ENCODE measurements at regions not wholly inside any gene's neighbourhood (a gene's known extent, or its start where the extent isn't known, plus 50 kb on each side); places are given as distances from the start of the nearest gene placed in this dataset.

DNA sequence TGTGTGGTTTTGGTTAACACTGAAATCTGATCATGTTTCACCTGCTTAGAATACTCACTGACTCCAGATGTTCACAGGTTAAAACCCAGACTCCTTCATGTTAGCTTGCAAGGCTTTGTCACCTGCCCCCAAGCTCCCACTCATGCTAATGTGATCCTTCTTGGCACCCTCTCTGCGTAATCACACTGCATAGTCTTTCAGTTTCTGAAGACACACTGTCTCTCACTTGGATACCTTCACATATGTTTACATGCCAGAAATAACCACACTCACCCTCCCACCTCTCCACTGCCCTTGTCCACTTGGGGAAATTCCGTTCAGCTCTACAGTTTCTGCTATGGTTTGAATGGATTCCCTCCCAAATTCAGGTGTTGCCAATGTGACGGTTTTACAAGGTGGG, 234.7 kb upstream of the SASH1 start:
- no peaks in the 10 kb centered on the region for H3K9me3 Mint-ChIP-seq
- TF ChIP-seq CTCF (IDR thresholded peaks at IDR 0.05; ENCODE audit: unreplicated experiment in 3 of 3), result no peak
- peaks cover 4% of the 10 kb centered on the region for H3K27me3 Mint-ChIP-seq (ENCODE audit: low read depth)
- H3K4me3 Mint-ChIP-seq, result no peak overlapping the region
- H3K36me3 Mint-ChIP-seq (ENCODE audit: low read depth), result no peaks in the 10 kb centered on the region
- H3K27ac Mint-ChIP-seq, result no peak overlapping the region
- peaks cover 9% of the 10 kb centered on the region for H3K4me1 Mint-ChIP-seq

- Mint-ChIP-seq H3K4me1 (no peaks in the 10 kb centered on the region), H3K27ac (peak overlapping the region in 1 of 3 experiments; percentile 77), H3K36me3 (ENCODE audit: low read depth) (no peaks in the 10 kb centered on the region), H3K4me3 (no peak overlapping the region), H3K9me3 (no peaks in the 10 kb centered on the region), H3K27me3 (ENCODE audit: low read depth) (peaks cover 4% of the 10 kb centered on the region)
- TF ChIP-seq CTCF (IDR thresholded peaks at IDR 0.05; ENCODE audit: unreplicated experiment in 3 of 3), result no peak
Measured at GRCh38 chr6:148109732-148110131, 232.9 kb upstream of the SASH1 start.

DNA sequence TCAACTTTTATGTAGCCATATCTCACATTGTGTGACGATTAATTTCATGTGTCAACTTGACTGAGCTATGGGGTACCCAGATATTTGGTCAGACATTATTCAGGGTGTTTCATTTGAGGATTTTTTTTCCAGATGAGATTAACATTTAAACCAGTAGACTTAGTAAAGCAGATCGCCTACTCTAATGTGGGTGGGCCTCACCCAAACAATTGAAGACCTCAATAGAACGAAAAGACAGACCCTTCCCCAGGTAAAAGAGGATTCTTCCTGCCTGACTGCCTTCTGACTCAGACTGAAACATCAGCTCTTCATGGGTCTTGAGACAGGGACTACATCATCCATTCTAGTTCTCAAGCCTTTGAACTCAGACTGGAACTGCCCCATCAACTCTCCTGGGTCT, 231.7 kb upstream of the SASH1 start:
- no peaks in the 10 kb centered on the region for H3K36me3 Mint-ChIP-seq (ENCODE audit: low read depth)
- peaks cover 4% of the 10 kb centered on the region for H3K27me3 Mint-ChIP-seq (ENCODE audit: low read depth)
- TF ChIP-seq CTCF (IDR thresholded peaks at IDR 0.05; ENCODE audit: unreplicated experiment in 3 of 3), result no peak
- H3K27ac Mint-ChIP-seq, result no peak overlapping the region
- no peak overlapping the region for H3K4me3 Mint-ChIP-seq
- no peaks in the 10 kb centered on the region for H3K9me3 Mint-ChIP-seq
- no peaks in the 10 kb centered on the region for H3K4me1 Mint-ChIP-seq

GRCh38 chr6:148112851-148113319, 229.8 kb upstream of the SASH1 start:
- no peaks in the 10 kb centered on the region for H3K36me3 Mint-ChIP-seq (ENCODE audit: low read depth)
- no peak overlapping the region for H3K27ac Mint-ChIP-seq
- no peaks in the 10 kb centered on the region for H3K4me1 Mint-ChIP-seq
- no peak for TF ChIP-seq CTCF (IDR thresholded peaks at IDR 0.05; ENCODE audit: unreplicated experiment in 3 of 3)
- H3K27me3 Mint-ChIP-seq (ENCODE audit: low read depth), result peaks cover 2% of the 10 kb centered on the region
- no peaks in the 10 kb centered on the region for H3K9me3 Mint-ChIP-seq
- no peak overlapping the region for H3K4me3 Mint-ChIP-seq

- H3K27ac Mint-ChIP-seq, result no peak overlapping the region
- no peaks in the 10 kb centered on the region for H3K4me1 Mint-ChIP-seq
- H3K27me3 Mint-ChIP-seq (ENCODE audit: low read depth), result no peaks in the 10 kb centered on the region
- H3K4me3 Mint-ChIP-seq, result no peak overlapping the region
- H3K9me3 Mint-ChIP-seq, result no peaks in the 10 kb centered on the region
- H3K36me3 Mint-ChIP-seq (ENCODE audit: low read depth), result no peaks in the 10 kb centered on the region
- TF ChIP-seq CTCF (IDR thresholded peaks at IDR 0.05; ENCODE audit: unreplicated experiment in 3 of 3), result no peak
Measured at GRCh38 chr6:148116001-148116400, 226.6 kb upstream of the SASH1 start.

- TF ChIP-seq CTCF (IDR thresholded peaks at IDR 0.05; ENCODE audit: unreplicated experiment in 3 of 3), result no peak
- no peaks in the 10 kb centered on the region for H3K27me3 Mint-ChIP-seq (ENCODE audit: low read depth)
Measured at GRCh38 chr6:148118244-148118643, 224.4 kb upstream of the SASH1 start.

More at GRCh38 chr6:148118244-148118643, 224.4 kb upstream of the SASH1 start:
- no peak overlapping the region for H3K27ac Mint-ChIP-seq
- no peaks in the 10 kb centered on the region for H3K9me3 Mint-ChIP-seq
- no peaks in the 10 kb centered on the region for H3K4me1 Mint-ChIP-seq
- no peaks in the 10 kb centered on the region for H3K36me3 Mint-ChIP-seq (ENCODE audit: low read depth)
- no peak overlapping the region for H3K4me3 Mint-ChIP-seq
